SK-N-SH (cell line): ENCODE measurements at regions not wholly inside any gene's neighbourhood (a gene's known extent, or its start where the extent isn't known, plus 50 kb on each side); places are given as distances from the start of the nearest gene placed in this dataset.

ENCODE experiments used
- EP300 ChIP-seq, 2 experiments: IDR thresholded peaks; 2 replicates each; pipeline versions ENCODE4 v1.4.0 to v1.6.1; 2012; ENCODE audit warnings: borderline replicate concordance in 1 of 2, low read depth in 1 of 2, low read length in 1 of 2
- EZH2phosphoT487 ChIP-seq: fragments of 200-600 bp; sonication (generic); IDR thresholded peaks from 2 replicates; pipeline ENCODE4 v1.6.1; 2017; ENCODE audit warnings: low read depth, mixed run types, mild to moderate bottlenecking, antibody characterized with exemption, moderate library complexity, borderline replicate concordance
- FOXJ3 ChIP-seq: sonication (generic); formaldehyde crosslinking; IDR thresholded peaks from 2 replicates; pipeline ENCODE4 v1.5.1; 2020; ENCODE audit warnings: mild to moderate bottlenecking, missing genetic modification reagents
- FOXM1 ChIP-seq: IDR thresholded peaks from 2 replicates; pipeline ENCODE4 v1.4.0; 2012; ENCODE audit warnings: low read depth, mild to moderate bottlenecking
- JUND ChIP-seq: IDR thresholded peaks from 2 replicates; pipeline ENCODE4 v1.4.0; 2012
- POLR2AphosphoS5 ChIP-seq: IDR thresholded peaks from 2 replicates; pipeline ENCODE4 v1.6.1; 2012; ENCODE audit warnings: low read depth, low read length
- RCOR1 ChIP-seq: fragments of 150-350 bp; IDR thresholded peaks from 2 replicates; pipeline ENCODE4 v1.6.1; 2017; ENCODE audit warnings: antibody characterized with exemption, low read length
- RFX5 ChIP-seq: IDR thresholded peaks from 2 replicates; pipeline ENCODE4 v1.6.1; 2012; ENCODE audit warnings: mild to moderate bottlenecking, improper control_type of control experiment, low read length
- RXRA ChIP-seq: IDR thresholded peaks from 2 replicates; pipeline ENCODE4 v1.4.0; 2012; ENCODE audit warnings: low read depth, mild to moderate bottlenecking, borderline replicate concordance
- SIN3A ChIP-seq: IDR thresholded peaks from 2 replicates; pipeline ENCODE4 v1.6.1; 2012; ENCODE audit warnings: low read depth, mild to moderate bottlenecking, low read length, moderate library complexity, borderline replicate concordance
- YY1 ChIP-seq: IDR thresholded peaks from 2 replicates; pipeline ENCODE4 v1.4.0; 2012; ENCODE audit warnings: low read depth, mild to moderate bottlenecking
- TF ChIP-seq, protein P1 (sequence below): fragments of 200-600 bp; sonication (generic); IDR thresholded peaks from 2 replicates; pipeline ENCODE4 v1.6.1; 2017; ENCODE audit warnings: antibody characterized with exemption, mild to moderate bottlenecking, moderate library complexity
- TF ChIP-seq, protein P2 (sequence below): IDR thresholded peaks from 2 replicates; pipeline ENCODE4 v1.4.0; 2012; ENCODE audit warnings: low read depth
- TF ChIP-seq, protein P3 (sequence below): IDR thresholded peaks from 2 replicates; pipeline ENCODE4 v1.6.1; 2012; ENCODE audit warnings: mild to moderate bottlenecking, low read depth, low read length, moderate library complexity

DNA sequence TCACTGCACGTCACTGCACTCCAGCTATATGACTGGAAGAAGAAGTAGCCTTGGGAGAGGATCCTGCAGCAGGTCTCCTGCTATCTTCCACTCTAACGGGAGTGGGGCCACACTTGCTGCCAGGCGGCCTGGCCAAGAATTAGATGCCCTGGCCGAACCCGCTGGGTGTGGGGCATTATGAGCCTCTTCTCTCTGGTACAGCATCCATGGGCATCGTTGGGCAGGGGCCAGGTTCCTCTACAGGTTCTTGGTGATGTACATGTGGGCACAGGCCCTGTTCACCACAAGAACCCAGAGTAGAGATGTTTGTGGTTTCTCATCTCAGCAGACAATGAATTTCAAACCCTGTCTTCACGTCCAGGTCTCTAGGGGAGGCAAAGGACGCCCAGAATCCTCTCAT lies 370.5 kb downstream of the NPHP4 start:
- TF ChIP-seq, protein P1, sequence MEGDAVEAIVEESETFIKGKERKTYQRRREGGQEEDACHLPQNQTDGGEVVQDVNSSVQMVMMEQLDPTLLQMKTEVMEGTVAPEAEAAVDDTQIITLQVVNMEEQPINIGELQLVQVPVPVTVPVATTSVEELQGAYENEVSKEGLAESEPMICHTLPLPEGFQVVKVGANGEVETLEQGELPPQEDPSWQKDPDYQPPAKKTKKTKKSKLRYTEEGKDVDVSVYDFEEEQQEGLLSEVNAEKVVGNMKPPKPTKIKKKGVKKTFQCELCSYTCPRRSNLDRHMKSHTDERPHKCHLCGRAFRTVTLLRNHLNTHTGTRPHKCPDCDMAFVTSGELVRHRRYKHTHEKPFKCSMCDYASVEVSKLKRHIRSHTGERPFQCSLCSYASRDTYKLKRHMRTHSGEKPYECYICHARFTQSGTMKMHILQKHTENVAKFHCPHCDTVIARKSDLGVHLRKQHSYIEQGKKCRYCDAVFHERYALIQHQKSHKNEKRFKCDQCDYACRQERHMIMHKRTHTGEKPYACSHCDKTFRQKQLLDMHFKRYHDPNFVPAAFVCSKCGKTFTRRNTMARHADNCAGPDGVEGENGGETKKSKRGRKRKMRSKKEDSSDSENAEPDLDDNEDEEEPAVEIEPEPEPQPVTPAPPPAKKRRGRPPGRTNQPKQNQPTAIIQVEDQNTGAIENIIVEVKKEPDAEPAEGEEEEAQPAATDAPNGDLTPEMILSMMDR: no peak
- TF ChIP-seq, protein P2, sequence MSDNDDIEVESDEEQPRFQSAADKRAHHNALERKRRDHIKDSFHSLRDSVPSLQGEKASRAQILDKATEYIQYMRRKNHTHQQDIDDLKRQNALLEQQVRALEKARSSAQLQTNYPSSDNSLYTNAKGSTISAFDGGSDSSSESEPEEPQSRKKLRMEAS: no peak
- no peak for TF ChIP-seq EP300 (IDR thresholded peaks at IDR 0.05; ENCODE audit: borderline replicate concordance in 1 of 2, low read depth in 1 of 2, low read length in 1 of 2)
- no peak for TF ChIP-seq SIN3A
- TF ChIP-seq RCOR1: no peak
- no peak for TF ChIP-seq EZH2phosphoT487
- TF ChIP-seq RXRA: no peak
- no peak for TF ChIP-seq JUND
- no peak for TF ChIP-seq YY1
- no peak for TF ChIP-seq FOXJ3 (CRISPR knock-in tag)
- no peak for TF ChIP-seq RFX5
- TF ChIP-seq FOXM1: no peak
- TF ChIP-seq, protein P3, sequence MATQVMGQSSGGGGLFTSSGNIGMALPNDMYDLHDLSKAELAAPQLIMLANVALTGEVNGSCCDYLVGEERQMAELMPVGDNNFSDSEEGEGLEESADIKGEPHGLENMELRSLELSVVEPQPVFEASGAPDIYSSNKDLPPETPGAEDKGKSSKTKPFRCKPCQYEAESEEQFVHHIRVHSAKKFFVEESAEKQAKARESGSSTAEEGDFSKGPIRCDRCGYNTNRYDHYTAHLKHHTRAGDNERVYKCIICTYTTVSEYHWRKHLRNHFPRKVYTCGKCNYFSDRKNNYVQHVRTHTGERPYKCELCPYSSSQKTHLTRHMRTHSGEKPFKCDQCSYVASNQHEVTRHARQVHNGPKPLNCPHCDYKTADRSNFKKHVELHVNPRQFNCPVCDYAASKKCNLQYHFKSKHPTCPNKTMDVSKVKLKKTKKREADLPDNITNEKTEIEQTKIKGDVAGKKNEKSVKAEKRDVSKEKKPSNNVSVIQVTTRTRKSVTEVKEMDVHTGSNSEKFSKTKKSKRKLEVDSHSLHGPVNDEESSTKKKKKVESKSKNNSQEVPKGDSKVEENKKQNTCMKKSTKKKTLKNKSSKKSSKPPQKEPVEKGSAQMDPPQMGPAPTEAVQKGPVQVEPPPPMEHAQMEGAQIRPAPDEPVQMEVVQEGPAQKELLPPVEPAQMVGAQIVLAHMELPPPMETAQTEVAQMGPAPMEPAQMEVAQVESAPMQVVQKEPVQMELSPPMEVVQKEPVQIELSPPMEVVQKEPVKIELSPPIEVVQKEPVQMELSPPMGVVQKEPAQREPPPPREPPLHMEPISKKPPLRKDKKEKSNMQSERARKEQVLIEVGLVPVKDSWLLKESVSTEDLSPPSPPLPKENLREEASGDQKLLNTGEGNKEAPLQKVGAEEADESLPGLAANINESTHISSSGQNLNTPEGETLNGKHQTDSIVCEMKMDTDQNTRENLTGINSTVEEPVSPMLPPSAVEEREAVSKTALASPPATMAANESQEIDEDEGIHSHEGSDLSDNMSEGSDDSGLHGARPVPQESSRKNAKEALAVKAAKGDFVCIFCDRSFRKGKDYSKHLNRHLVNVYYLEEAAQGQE: no peak
- TF ChIP-seq POLR2AphosphoS5: no peak
